Stimulated activated CD4-positive, alpha-beta T cell treated with anti-CD3 and anti-CD28 coated beads, Interleukin-2, amount 100 ng/mL, for 24 hours (primary cell): ENCODE measurements at regions not wholly inside any gene's neighbourhood (a gene's known extent, or its start where the extent isn't known, plus 50 kb on each side); places are given as distances from the start of the nearest gene placed in this dataset.

ENCODE experiments used
- DNase-seq, 2 donors: peaks; one replicate each; pipeline ENCODE4 v3.0.0-alpha.2; 2020

- no peak for DNase-seq
Observed at GRCh38 chr6:133191323-133191722, 49.8 kb upstream of the EYA4 start.
